ENCODE measurements at regions not wholly inside any gene's neighbourhood (a gene's known extent, or its start where the extent isn't known, plus 50 kb on each side); places are given as distances from the start of the nearest gene placed in this dataset.

- H3K36me3 Mint-ChIP-seq (ENCODE audit: low read depth): no peaks in the 10 kb centered on the region
- H3K27ac Mint-ChIP-seq: no peak overlapping the region
- H3K4me1 Mint-ChIP-seq (ENCODE audit: low read depth): no peaks in the 10 kb centered on the region
- H3K9me3 Mint-ChIP-seq (ENCODE audit: insufficient read depth): no peaks in the 10 kb centered on the region
- POLR2A ChIA-PET: no interaction called here
- CTCF ChIA-PET: no interaction called here
- H3K27me3 Mint-ChIP-seq (ENCODE audit: low read depth): peaks cover 17% of the 10 kb centered on the region
- no peak for DNase-seq
- H3K4me3 Mint-ChIP-seq: no peak overlapping the region
- ATAC-seq: no peak
Measured at GRCh38 chr9:32899181-32899580, 102.2 kb downstream of the APTX start.

DNA sequence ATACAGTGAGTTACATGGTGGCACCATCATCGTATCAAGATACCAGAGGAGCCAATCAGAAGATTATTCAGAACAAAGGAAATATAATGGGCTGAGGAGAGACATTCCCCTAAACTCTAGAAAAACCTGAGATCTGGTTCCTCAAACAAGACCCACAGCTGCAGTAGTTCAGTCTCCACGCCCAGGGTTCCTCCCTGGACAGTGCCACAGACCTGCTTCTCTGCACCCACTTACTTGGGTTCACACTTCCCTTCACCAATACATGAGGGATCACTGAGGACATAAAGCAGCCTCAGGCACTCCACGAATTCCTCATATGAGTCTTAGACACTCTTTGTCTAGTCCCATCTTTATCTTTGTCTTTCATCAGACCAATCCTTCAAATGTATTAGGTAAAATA lies 101.7 kb downstream of the APTX start:
- ChIA-PET CTCF (no interaction called here), POLR2A (no interaction called here)
- Mint-ChIP-seq H3K27ac (no peak overlapping the region), H3K4me3 (no peak overlapping the region), H3K9me3 (ENCODE audit: insufficient read depth) (no peaks in the 10 kb centered on the region), H3K4me1 (ENCODE audit: low read depth) (no peaks in the 10 kb centered on the region), H3K27me3 (ENCODE audit: low read depth) (peaks cover 13% of the 10 kb centered on the region), H3K36me3 (ENCODE audit: low read depth) (no peaks in the 10 kb centered on the region)
- ATAC-seq (no peak), DNase-seq (no peak)

- DNase-seq: no peak
- Mint-ChIP-seq H3K9me3 (ENCODE audit: insufficient read depth) (no peaks in the 10 kb centered on the region), H3K27ac (no peak overlapping the region), H3K36me3 (ENCODE audit: low read depth) (no peaks in the 10 kb centered on the region), H3K27me3 (ENCODE audit: low read depth) (peaks cover 19% of the 10 kb centered on the region), H3K4me1 (ENCODE audit: low read depth) (peaks cover 6% of the 10 kb centered on the region), H3K4me3 (no peak overlapping the region)
- POLR2A ChIA-PET: no interaction called here
- ATAC-seq: no peak
- CTCF ChIA-PET: interaction anchor here (1.2 kb wide), 1 partner anchor 62 kb away, joined by 3 read pairs; no protein-coding TSS in a partner anchor
Measured at GRCh38 chr9:32906213-32906612, 95.2 kb downstream of the APTX start.

DNA sequence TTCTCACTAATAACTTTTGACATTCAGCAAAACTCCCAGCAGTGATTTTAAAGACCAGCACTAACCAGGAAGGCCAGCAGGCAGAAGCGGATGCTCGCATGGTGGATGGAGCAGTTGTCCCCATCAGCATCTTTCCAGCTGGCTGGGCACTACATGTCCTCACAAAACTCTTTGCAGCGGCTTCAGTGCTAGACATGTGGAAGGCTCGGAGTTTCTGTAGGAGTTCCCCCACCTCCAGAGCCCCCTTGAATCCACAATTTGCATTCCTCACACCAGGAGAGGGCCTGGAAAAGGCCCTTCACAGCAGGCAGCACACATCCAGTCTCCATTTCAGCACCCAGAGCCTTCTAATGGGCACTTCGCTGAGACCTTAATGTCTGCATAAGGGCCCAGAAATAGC lies 85.6 kb downstream of the APTX start:
- H3K9me3 Mint-ChIP-seq (ENCODE audit: insufficient read depth): no peaks in the 10 kb centered on the region
- no peak for DNase-seq
- ChIA-PET CTCF (no interaction called here), POLR2A (no interaction called here)
- ATAC-seq: no peak
- H3K27ac Mint-ChIP-seq: no peak overlapping the region
- H3K36me3 Mint-ChIP-seq (ENCODE audit: low read depth): no peaks in the 10 kb centered on the region
- H3K4me1 Mint-ChIP-seq (ENCODE audit: low read depth): no peaks in the 10 kb centered on the region
- no peak overlapping the region for H3K4me3 Mint-ChIP-seq
- peaks cover 9% of the 10 kb centered on the region for H3K27me3 Mint-ChIP-seq (ENCODE audit: low read depth)

DNA sequence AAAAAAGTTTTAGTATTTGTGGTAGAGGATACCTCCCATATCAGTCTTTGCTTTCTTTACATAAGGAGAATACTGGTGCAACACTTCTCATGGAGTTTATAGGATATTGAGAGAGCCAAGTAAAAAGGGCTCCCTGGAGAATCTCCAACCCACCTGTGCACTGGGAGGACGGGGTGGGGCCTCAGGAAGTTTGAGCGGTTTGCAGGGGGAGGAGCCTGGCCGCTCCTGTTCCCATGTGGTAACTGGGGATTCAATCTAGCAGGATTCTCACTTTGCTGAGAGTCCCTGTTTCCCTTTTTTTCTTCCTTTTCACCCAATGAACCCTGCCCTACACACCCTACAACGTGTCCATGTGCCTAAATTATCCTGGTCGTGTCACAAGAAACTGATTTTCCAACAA lies 82.8 kb downstream of the APTX start:
- Mint-ChIP-seq H3K9me3 (ENCODE audit: insufficient read depth) (no peaks in the 10 kb centered on the region), H3K4me1 (ENCODE audit: low read depth) (no peaks in the 10 kb centered on the region), H3K27me3 (ENCODE audit: low read depth) (peaks cover 8% of the 10 kb centered on the region), H3K36me3 (ENCODE audit: low read depth) (no peaks in the 10 kb centered on the region), H3K4me3 (no peak overlapping the region), H3K27ac (no peak overlapping the region)
- DNase-seq: no peak
- no peak for ATAC-seq
- ChIA-PET POLR2A (no interaction called here), CTCF (no interaction called here)
